SK-N-SH (cell line): ENCODE measurements at regions not wholly inside any gene's neighbourhood (a gene's known extent, or its start where the extent isn't known, plus 50 kb on each side); places are given as distances from the start of the nearest gene placed in this dataset.

Experiments used
- CHD2 ChIP-seq: fragments of 150-350 bp; IDR thresholded peaks from 2 replicates; pipeline ENCODE4 v1.6.1; 2018; ENCODE audit warnings: low read length; ENCODE audit not compliant: partially characterized antibody
- EZH2phosphoT487 ChIP-seq: fragments of 200-600 bp; sonication (generic); IDR thresholded peaks from 2 replicates; pipeline ENCODE4 v1.6.1; 2017; ENCODE audit warnings: low read depth, mixed run types, mild to moderate bottlenecking, antibody characterized with exemption, moderate library complexity, borderline replicate concordance
- GATA2 ChIP-seq: sonication (generic); formaldehyde crosslinking; IDR thresholded peaks from 2 replicates; pipeline ENCODE4 v1.5.0; 2020; ENCODE audit warnings: mild to moderate bottlenecking, missing genetic modification reagents
- NRF1 ChIP-seq: IDR thresholded peaks from 2 replicates; pipeline ENCODE4 v1.6.1; 2012; ENCODE audit warnings: low read depth, mild to moderate bottlenecking, low read length
- POLR2AphosphoS5 ChIP-seq: IDR thresholded peaks from 2 replicates; pipeline ENCODE4 v1.6.1; 2012; ENCODE audit warnings: low read depth, low read length
- RAD21 ChIP-seq: IDR thresholded peaks from 2 replicates; pipeline ENCODE4 v1.6.1; 2012; ENCODE audit warnings: mild to moderate bottlenecking, low read length
- SIN3A ChIP-seq: IDR thresholded peaks from 2 replicates; pipeline ENCODE4 v1.6.1; 2012; ENCODE audit warnings: low read depth, mild to moderate bottlenecking, low read length, moderate library complexity, borderline replicate concordance
- ZBTB33 ChIP-seq: IDR thresholded peaks from 2 replicates; pipeline ENCODE4 v1.4.0; 2012; ENCODE audit warnings: low read depth, borderline replicate concordance
- TF ChIP-seq, protein P1 (sequence below): fragments of 200-600 bp; sonication (generic); IDR thresholded peaks from 2 replicates; pipeline ENCODE4 v1.6.1; 2017; ENCODE audit warnings: antibody characterized with exemption, mild to moderate bottlenecking, moderate library complexity
- TF ChIP-seq, protein P2 (sequence below): IDR thresholded peaks from 2 replicates; pipeline ENCODE4 v1.6.1; 2012; ENCODE audit warnings: mild to moderate bottlenecking, low read depth, low read length, moderate library complexity

DNA sequence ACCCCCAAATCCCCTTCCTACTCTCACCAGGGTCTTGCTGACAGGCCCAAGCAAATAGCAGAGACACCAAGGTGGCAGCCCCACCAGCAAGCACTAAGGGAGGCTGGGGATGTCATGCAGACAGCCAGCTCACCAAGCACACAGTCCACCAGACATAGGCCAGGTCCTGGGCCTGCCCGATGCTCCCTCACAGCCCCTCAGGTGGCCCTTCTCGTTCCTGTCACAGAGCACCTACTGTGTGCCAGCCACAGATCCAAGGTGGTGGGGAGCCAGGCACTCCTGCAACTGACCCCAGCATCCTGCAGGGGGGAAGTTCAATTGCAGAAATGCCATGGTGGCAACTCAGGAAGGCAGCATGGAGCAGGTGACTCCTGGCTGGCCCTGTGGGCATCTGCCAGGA is 60.5 kb upstream of the PNMA1 start:
- TF ChIP-seq, protein P1, sequence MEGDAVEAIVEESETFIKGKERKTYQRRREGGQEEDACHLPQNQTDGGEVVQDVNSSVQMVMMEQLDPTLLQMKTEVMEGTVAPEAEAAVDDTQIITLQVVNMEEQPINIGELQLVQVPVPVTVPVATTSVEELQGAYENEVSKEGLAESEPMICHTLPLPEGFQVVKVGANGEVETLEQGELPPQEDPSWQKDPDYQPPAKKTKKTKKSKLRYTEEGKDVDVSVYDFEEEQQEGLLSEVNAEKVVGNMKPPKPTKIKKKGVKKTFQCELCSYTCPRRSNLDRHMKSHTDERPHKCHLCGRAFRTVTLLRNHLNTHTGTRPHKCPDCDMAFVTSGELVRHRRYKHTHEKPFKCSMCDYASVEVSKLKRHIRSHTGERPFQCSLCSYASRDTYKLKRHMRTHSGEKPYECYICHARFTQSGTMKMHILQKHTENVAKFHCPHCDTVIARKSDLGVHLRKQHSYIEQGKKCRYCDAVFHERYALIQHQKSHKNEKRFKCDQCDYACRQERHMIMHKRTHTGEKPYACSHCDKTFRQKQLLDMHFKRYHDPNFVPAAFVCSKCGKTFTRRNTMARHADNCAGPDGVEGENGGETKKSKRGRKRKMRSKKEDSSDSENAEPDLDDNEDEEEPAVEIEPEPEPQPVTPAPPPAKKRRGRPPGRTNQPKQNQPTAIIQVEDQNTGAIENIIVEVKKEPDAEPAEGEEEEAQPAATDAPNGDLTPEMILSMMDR: no peak
- no peak for TF ChIP-seq RAD21
- TF ChIP-seq EZH2phosphoT487: no peak
- TF ChIP-seq SIN3A: no peak
- TF ChIP-seq NRF1: no peak
- TF ChIP-seq, protein P2, sequence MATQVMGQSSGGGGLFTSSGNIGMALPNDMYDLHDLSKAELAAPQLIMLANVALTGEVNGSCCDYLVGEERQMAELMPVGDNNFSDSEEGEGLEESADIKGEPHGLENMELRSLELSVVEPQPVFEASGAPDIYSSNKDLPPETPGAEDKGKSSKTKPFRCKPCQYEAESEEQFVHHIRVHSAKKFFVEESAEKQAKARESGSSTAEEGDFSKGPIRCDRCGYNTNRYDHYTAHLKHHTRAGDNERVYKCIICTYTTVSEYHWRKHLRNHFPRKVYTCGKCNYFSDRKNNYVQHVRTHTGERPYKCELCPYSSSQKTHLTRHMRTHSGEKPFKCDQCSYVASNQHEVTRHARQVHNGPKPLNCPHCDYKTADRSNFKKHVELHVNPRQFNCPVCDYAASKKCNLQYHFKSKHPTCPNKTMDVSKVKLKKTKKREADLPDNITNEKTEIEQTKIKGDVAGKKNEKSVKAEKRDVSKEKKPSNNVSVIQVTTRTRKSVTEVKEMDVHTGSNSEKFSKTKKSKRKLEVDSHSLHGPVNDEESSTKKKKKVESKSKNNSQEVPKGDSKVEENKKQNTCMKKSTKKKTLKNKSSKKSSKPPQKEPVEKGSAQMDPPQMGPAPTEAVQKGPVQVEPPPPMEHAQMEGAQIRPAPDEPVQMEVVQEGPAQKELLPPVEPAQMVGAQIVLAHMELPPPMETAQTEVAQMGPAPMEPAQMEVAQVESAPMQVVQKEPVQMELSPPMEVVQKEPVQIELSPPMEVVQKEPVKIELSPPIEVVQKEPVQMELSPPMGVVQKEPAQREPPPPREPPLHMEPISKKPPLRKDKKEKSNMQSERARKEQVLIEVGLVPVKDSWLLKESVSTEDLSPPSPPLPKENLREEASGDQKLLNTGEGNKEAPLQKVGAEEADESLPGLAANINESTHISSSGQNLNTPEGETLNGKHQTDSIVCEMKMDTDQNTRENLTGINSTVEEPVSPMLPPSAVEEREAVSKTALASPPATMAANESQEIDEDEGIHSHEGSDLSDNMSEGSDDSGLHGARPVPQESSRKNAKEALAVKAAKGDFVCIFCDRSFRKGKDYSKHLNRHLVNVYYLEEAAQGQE: no peak
- no peak for TF ChIP-seq ZBTB33
- no peak for TF ChIP-seq POLR2AphosphoS5
- TF ChIP-seq GATA2 (CRISPR knock-in tag): no peak
- TF ChIP-seq CHD2: no peak
